KMS-11 (cell line): ENCODE measurements at regions not wholly inside any gene's neighbourhood (a gene's known extent, or its start where the extent isn't known, plus 50 kb on each side); places are given as distances from the start of the nearest gene placed in this dataset.

Experiments
- H2AFZ ChIP-seq: fragments of 200-600 bp; sonication (generic); 2 replicates; pipeline ENCODE4 v1.6.1; 2016; ENCODE audit warnings: antibody characterized with exemption, mixed run types, low read depth
- H3K27ac ChIP-seq: fragments of 200-600 bp; sonication (generic); 2 replicates; pipeline ENCODE4 v1.6.1; 2016; ENCODE audit warnings: mild to moderate bottlenecking, mixed run types
- H3K27me3 ChIP-seq: fragments of 200-600 bp; sonication (generic); 2 replicates; pipeline ENCODE4 v1.6.1; 2017; ENCODE audit warnings: mild to moderate bottlenecking, low read depth, mixed run types, moderate library complexity; ENCODE audit not compliant: insufficient read depth
- H3K36me3 ChIP-seq: fragments of 200-600 bp; sonication (generic); 2 replicates; pipeline ENCODE4 v1.6.1; 2017; ENCODE audit warnings: mild to moderate bottlenecking, mixed run types; ENCODE audit not compliant: insufficient read depth
- H3K4me1 ChIP-seq: fragments of 200-600 bp; sonication (generic); 2 replicates; pipeline ENCODE4 v1.6.1; 2016; ENCODE audit warnings: mild to moderate bottlenecking, low read depth, mixed run types; ENCODE audit not compliant: poor library complexity, severe bottlenecking
- H3K4me2 ChIP-seq: fragments of 200-600 bp; sonication (generic); 2 replicates; pipeline ENCODE4 v1.7.0; 2016; ENCODE audit warnings: mild to moderate bottlenecking, mixed run types
- H3K4me3 ChIP-seq: fragments of 200-600 bp; sonication (generic); IDR thresholded peaks from 2 replicates; pipeline ENCODE4 v1.6.1; 2017; ENCODE audit warnings: low read depth, low read length, mixed read lengths; ENCODE audit not compliant: insufficient read depth
- H3K79me2 ChIP-seq: fragments of 200-600 bp; sonication (generic); 2 replicates; pipeline ENCODE4 v1.6.1; 2016; ENCODE audit warnings: low read depth, mixed run types; ENCODE audit not compliant: insufficient read depth
- H3K9ac ChIP-seq: fragments of 200-600 bp; sonication (generic); 2 replicates; pipeline ENCODE4 v1.6.1; 2016; ENCODE audit warnings: mild to moderate bottlenecking, mixed run types
- H4K20me1 ChIP-seq: fragments of 200-600 bp; sonication (generic); 2 replicates; pipeline ENCODE4 v1.6.1; 2016; ENCODE audit warnings: mild to moderate bottlenecking, mixed run types; ENCODE audit not compliant: insufficient read depth
- CTCF ChIP-seq: fragments of 200-600 bp; sonication (generic); conservative IDR thresholded peaks from 2 replicates; pipeline ENCODE4 v1.6.1; 2017; ENCODE audit warnings: low read depth, mild to moderate bottlenecking, antibody characterized with exemption, low read length, moderate library complexity, mixed read lengths

- Histone ChIP-seq H4K20me1 (no peaks in the 10 kb centered on the region), H3K4me2 (no peak overlapping the region), H3K9ac (no peak overlapping the region), H3K27me3 (no peaks in the 10 kb centered on the region), H2AFZ (no peak overlapping the region), H3K79me2 (no peaks in the 10 kb centered on the region), H3K4me3 (no peak overlapping the region), H3K27ac (no peak overlapping the region), H3K36me3 (no peaks in the 10 kb centered on the region), H3K4me1 (no peaks in the 10 kb centered on the region)
- no peak for TF ChIP-seq CTCF
Measured at GRCh38 chr7:80044796-80045195, 89.8 kb upstream of the GNAI1 start.

GRCh38 chr7:80040752-80041151 is 93.9 kb upstream of the GNAI1 start:
- TF ChIP-seq CTCF: no peak
- Histone ChIP-seq H3K36me3 (no peaks in the 10 kb centered on the region), H3K79me2 (no peaks in the 10 kb centered on the region), H2AFZ (no peak overlapping the region), H4K20me1 (no peaks in the 10 kb centered on the region), H3K4me2 (no peak overlapping the region), H3K4me1 (no peaks in the 10 kb centered on the region), H3K9ac (no peak overlapping the region), H3K4me3 (no peak overlapping the region), H3K27me3 (no peaks in the 10 kb centered on the region), H3K27ac (no peak overlapping the region)

GRCh38 chr7:80040335-80040734 is 94.3 kb upstream of the GNAI1 start:
- no peak for TF ChIP-seq CTCF
- Histone ChIP-seq H3K9ac (no peak overlapping the region), H2AFZ (no peak overlapping the region), H3K4me3 (no peak overlapping the region), H3K4me1 (no peaks in the 10 kb centered on the region), H3K36me3 (no peaks in the 10 kb centered on the region), H3K79me2 (no peaks in the 10 kb centered on the region), H3K27me3 (no peaks in the 10 kb centered on the region), H3K4me2 (no peak overlapping the region), H4K20me1 (no peaks in the 10 kb centered on the region), H3K27ac (no peak overlapping the region)

- Histone ChIP-seq H3K27ac (no peak overlapping the region), H2AFZ (no peak overlapping the region)
Measured at GRCh38 chr7:80039251-80039884, 95.3 kb upstream of the GNAI1 start.

More at GRCh38 chr7:80039251-80039884, 95.3 kb upstream of the GNAI1 start:
- Histone ChIP-seq H3K4me3 (no peak overlapping the region), H3K9ac (no peak overlapping the region), H3K36me3 (no peaks in the 10 kb centered on the region), H3K79me2 (no peaks in the 10 kb centered on the region), H3K4me1 (no peaks in the 10 kb centered on the region), H3K27me3 (no peaks in the 10 kb centered on the region), H3K4me2 (no peak overlapping the region), H4K20me1 (no peaks in the 10 kb centered on the region)
- no peak for TF ChIP-seq CTCF
